ENCODE measurements at regions not wholly inside any gene's neighbourhood (a gene's known extent, or its start where the extent isn't known, plus 50 kb on each side); places are given as distances from the start of the nearest gene placed in this dataset.

GRCh38 chr3:66712210-66712609 is 211.4 kb upstream of the LRIG1 start:
- TF ChIP-seq RNF2 (IDR thresholded peaks at IDR 0.05; ENCODE audit: borderline replicate concordance, low read depth, low read length, missing control alignments, poor library complexity, severe bottlenecking) (no peak), CTCF (IDR thresholded peaks at IDR 0.05; ENCODE audit: control extremely low read depth in 1 of 3, insufficient read depth in 1 of 3, low read depth in 1 of 3, low read length in 3 of 3) (no peak), HDAC6 (IDR thresholded peaks at IDR 0.05; ENCODE audit: low read depth, low read length) (no peak), TEAD4 (IDR thresholded peaks at IDR 0.05; ENCODE audit: low read depth, low read length) (no peak), CREB1 (IDR thresholded peaks at IDR 0.05) (no peak)

Measured in H1 (cell line).